Ishikawa (cell line): ENCODE measurements at regions not wholly inside any gene's neighbourhood (a gene's known extent, or its start where the extent isn't known, plus 50 kb on each side); places are given as distances from the start of the nearest gene placed in this dataset.

Experiments used
- CEBPB ChIP-seq: IDR thresholded peaks from 2 replicates; pipeline ENCODE4 v1.6.1; 2012
- CREB1 ChIP-seq: IDR thresholded peaks from 2 replicates; pipeline ENCODE4 v1.6.1; 2012; ENCODE audit warnings: low read depth
- EGR1 ChIP-seq: IDR thresholded peaks from 2 replicates; pipeline ENCODE4 v1.6.1; 2012
- EP300 ChIP-seq: IDR thresholded peaks from 2 replicates; pipeline ENCODE4 v1.6.1; 2012; ENCODE audit warnings: borderline replicate concordance
- FOXM1 ChIP-seq: IDR thresholded peaks from 2 replicates; pipeline ENCODE4 v1.6.1; 2012; ENCODE audit warnings: low read depth, borderline replicate concordance
- MAX ChIP-seq: IDR thresholded peaks from 2 replicates; pipeline ENCODE4 v1.6.1; 2012
- NFIC ChIP-seq: IDR thresholded peaks from 2 replicates; pipeline ENCODE4 v1.6.1; 2012
- RAD21 ChIP-seq: IDR thresholded peaks from 2 replicates; pipeline ENCODE4 v1.6.1; 2012; ENCODE audit warnings: low read depth
- REST ChIP-seq: IDR thresholded peaks from 2 replicates; pipeline ENCODE4 v1.6.1; 2012; ENCODE audit warnings: low read depth, mild to moderate bottlenecking
- TAF1 ChIP-seq: IDR thresholded peaks from 2 replicates; pipeline ENCODE4 v1.6.1; 2012; ENCODE audit warnings: low read depth, mild to moderate bottlenecking
- TCF12 ChIP-seq: IDR thresholded peaks from 2 replicates; pipeline ENCODE4 v1.6.1; 2012; ENCODE audit warnings: low read depth
- TEAD4 ChIP-seq: IDR thresholded peaks from 2 replicates; pipeline ENCODE4 v1.6.1; 2012
- USF1 ChIP-seq: IDR thresholded peaks from 2 replicates; pipeline ENCODE4 v1.6.1; 2012
- YY1 ChIP-seq: IDR thresholded peaks from 2 replicates; pipeline ENCODE4 v1.6.1; 2012; ENCODE audit warnings: low read depth
- ZBTB7A ChIP-seq: IDR thresholded peaks from 2 replicates; pipeline ENCODE4 v1.6.1; 2012; ENCODE audit warnings: low read depth

- TF ChIP-seq FOXM1 (no peak), REST (no peak), EP300 (no peak), TAF1 (no peak), NFIC (no peak), CREB1 (no peak)
Measured at GRCh38 chr2:236483102-236483501, 86.5 kb upstream of the ACKR3 start.

- no peak for TF ChIP-seq TEAD4
- no peak for TF ChIP-seq ZBTB7A
- no peak for TF ChIP-seq FOXM1
- TF ChIP-seq CEBPB: no peak
- no peak for TF ChIP-seq NFIC
- TF ChIP-seq TCF12: no peak
- TF ChIP-seq RAD21: no peak
- TF ChIP-seq TAF1: no peak
- no peak for TF ChIP-seq MAX
- TF ChIP-seq REST: no peak
- TF ChIP-seq EP300: no peak
- no peak for TF ChIP-seq USF1
- TF ChIP-seq YY1: no peak
- no peak for TF ChIP-seq EGR1
- TF ChIP-seq CREB1: no peak
Measured at GRCh38 chr2:236485519-236485918, 84.1 kb upstream of the ACKR3 start.

GRCh38 chr2:236489895-236490404 is 79.7 kb upstream of the ACKR3 start:
- TF ChIP-seq NFIC: no peak
- no peak for TF ChIP-seq TAF1
- no peak for TF ChIP-seq RAD21
- no peak for TF ChIP-seq USF1
- no peak for TF ChIP-seq TEAD4
- TF ChIP-seq FOXM1: no peak
- TF ChIP-seq TCF12: no peak
- no peak for TF ChIP-seq CEBPB
- no peak for TF ChIP-seq REST
- TF ChIP-seq EGR1: no peak
- TF ChIP-seq EP300: no peak
- no peak for TF ChIP-seq MAX
- no peak for TF ChIP-seq YY1
- no peak for TF ChIP-seq CREB1
- no peak for TF ChIP-seq ZBTB7A

GRCh38 chr2:236496340-236496739 is 73.3 kb upstream of the ACKR3 start:
- no peak for TF ChIP-seq ZBTB7A
- no peak for TF ChIP-seq CREB1
- TF ChIP-seq NFIC: no peak
- TF ChIP-seq EGR1: no peak
- no peak for TF ChIP-seq FOXM1
- TF ChIP-seq REST: no peak
- no peak for TF ChIP-seq TCF12
- no peak for TF ChIP-seq TEAD4
- no peak for TF ChIP-seq USF1
- no peak for TF ChIP-seq MAX
